Ovary (tissue), 7 donors: ENCODE measurements at regions not wholly inside any gene's neighbourhood (a gene's known extent, or its start where the extent isn't known, plus 50 kb on each side); places are given as distances from the start of the nearest gene placed in this dataset.

Experiments used
- DNase-seq, 5 donors: peaks; one replicate each; pipeline ENCODE4 v3.0.0-alpha.2; 2019 to 2020
- H3K27ac ChIP-seq, 2 donors: fragments of 200-600 bp; one replicate each; pipeline versions ENCODE4 v1.5.1 to v1.8.0; 2019 to 2022
- H3K27me3 ChIP-seq: fragments of 200-600 bp; one replicate; pipeline ENCODE4 v1.8.0; 2022
- H3K36me3 ChIP-seq: fragments of 200-600 bp; sonication (generic); one replicate; pipeline ENCODE4 v1.5.1; 2019
- H3K4me1 ChIP-seq: one replicate; pipeline ENCODE4 v1.8.1; 2013; ENCODE audit warnings: mild to moderate bottlenecking, moderate library complexity; ENCODE audit not compliant: insufficient read depth
- H3K4me3 ChIP-seq: fragments of 200-600 bp; sonication (generic); one replicate; pipeline ENCODE4 v1.5.1; 2017
- H3K9me3 ChIP-seq, 2 donors: fragments of 200-600 bp in 1 of 2; sonication (generic) in 1 of 2; one replicate each; pipeline versions ENCODE4 v1.5.1 to v1.8.1; 2013 to 2019; ENCODE audit warnings: mild to moderate bottlenecking in 1 of 2, moderate library complexity in 1 of 2
- EP300 ChIP-seq: sonication (generic); formaldehyde crosslinking; IDR thresholded peaks from one replicate; pipeline ENCODE4 v1.6.1; 2017; ENCODE audit warnings: antibody characterized with exemption
- POLR2A ChIP-seq: fragments of 450-650 bp; IDR thresholded peaks from one replicate; pipeline ENCODE4 v1.6.1; 2017; ENCODE audit warnings: antibody characterized with exemption, mild to moderate bottlenecking, moderate library complexity
- WGBS, 3 donors: extraction: QIAGEN DNeasy Blood & Tissue Kit in 1 of 3; methylation state at CpG; one replicate each; pipeline versions ENCODE4 v1.1.5 to v1.1.7; 2013 to 2017; 5-methylcytosine and 5-hydroxymethylcytosine counted together
- intact Hi-C, 4 donors: fragments of 100-400 bp; cut with DNase I; formaldehyde crosslinking; loops; one replicate each; pipeline versions ENCODE4 v1.11.0 to v1.15.1; 2022 to 2023
- TF ChIP-seq, protein P1 (sequence below), 3 donors: fragments of 450-650 bp in 2 of 3; fragments of 200-600 bp in 1 of 3; IDR thresholded peaks; one replicate each; pipeline versions ENCODE4 v1.5.1 to v1.8.0; 2016 to 2022; ENCODE audit warnings: antibody characterized with exemption in 3 of 3, mild to moderate bottlenecking in 1 of 3
- donor health status: DM: no; HTN: no; CAD: no; lungs with moderate emphysema.
- donor health status: DM: no; HTN: no; CAD: no.
- donor health status: Bipolar disorder and iron deficiency.
- donor health status: DM: no; HTN: no; CAD: no.
- donor health status: DM: yes; HTN: yes; CAD: no.

DNA sequence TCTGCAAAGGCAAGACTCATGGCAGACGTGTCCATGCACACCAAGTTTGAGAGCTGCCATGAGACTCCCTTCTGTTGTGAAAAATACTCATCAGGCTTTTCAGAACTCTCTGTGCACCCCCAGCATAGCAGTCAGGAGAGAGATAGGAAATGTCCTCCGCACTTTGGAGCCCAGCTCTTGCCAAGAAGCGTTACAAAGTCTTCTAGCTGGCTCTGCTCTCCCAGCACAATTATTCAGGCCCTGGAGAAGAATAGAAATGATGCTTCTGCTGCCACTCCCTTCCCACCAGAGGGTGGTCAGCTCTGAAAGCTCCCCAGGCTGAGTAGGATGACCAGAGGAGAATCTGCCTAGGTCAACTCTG is 594.4 kb upstream of the ID2 start:
- Histone ChIP-seq H3K36me3 (no peaks in the 10 kb centered on the region), H3K27me3 (no peaks in the 10 kb centered on the region), H3K9me3 (no peaks in the 10 kb centered on the region), H3K4me1 (no peaks in the 10 kb centered on the region), H3K4me3 (no peak overlapping the region), H3K27ac (no peak overlapping the region)
- TF ChIP-seq, protein P1, sequence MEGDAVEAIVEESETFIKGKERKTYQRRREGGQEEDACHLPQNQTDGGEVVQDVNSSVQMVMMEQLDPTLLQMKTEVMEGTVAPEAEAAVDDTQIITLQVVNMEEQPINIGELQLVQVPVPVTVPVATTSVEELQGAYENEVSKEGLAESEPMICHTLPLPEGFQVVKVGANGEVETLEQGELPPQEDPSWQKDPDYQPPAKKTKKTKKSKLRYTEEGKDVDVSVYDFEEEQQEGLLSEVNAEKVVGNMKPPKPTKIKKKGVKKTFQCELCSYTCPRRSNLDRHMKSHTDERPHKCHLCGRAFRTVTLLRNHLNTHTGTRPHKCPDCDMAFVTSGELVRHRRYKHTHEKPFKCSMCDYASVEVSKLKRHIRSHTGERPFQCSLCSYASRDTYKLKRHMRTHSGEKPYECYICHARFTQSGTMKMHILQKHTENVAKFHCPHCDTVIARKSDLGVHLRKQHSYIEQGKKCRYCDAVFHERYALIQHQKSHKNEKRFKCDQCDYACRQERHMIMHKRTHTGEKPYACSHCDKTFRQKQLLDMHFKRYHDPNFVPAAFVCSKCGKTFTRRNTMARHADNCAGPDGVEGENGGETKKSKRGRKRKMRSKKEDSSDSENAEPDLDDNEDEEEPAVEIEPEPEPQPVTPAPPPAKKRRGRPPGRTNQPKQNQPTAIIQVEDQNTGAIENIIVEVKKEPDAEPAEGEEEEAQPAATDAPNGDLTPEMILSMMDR (IDR thresholded peaks at IDR 0.05), result no peak
- no peak for TF ChIP-seq EP300
- no peak for TF ChIP-seq POLR2A
- no peak for DNase-seq
- 85 to 93% (median 87%) methylated on average over 3 of the region's 3 CpGs for WGBS, 3 donors
- intact Hi-C loops, result no loop called here

DNA sequence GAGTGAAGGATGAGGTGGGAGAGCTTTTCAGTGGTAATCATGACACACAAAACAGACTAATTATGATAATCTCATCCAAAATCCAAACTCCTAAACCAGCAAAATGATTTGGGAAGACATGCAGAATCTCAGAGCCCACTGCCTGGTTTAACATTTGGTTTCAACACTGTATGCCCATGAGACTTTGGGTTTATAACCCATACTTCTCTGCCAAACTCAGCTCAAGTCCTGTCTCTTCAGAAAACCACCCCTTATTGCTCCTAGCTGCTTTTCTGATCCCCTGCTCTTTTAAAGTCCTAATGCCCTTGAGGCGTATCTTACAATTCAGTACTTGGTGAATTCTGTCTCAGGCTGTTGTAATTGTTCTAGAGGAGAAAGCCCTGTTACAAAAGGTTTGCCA is 593.0 kb upstream of the ID2 start:
- intact Hi-C loops, result no loop called here
- 95 to 100% (median 96%) methylated on average over 1 of the region's 1 CpG for WGBS, 3 donors
- no peaks in the 10 kb centered on the region for H3K9me3 ChIP-seq
- H3K36me3 ChIP-seq, result no peaks in the 10 kb centered on the region
- DNase-seq, result no peak
- H3K27me3 ChIP-seq, result no peaks in the 10 kb centered on the region
- H3K27ac ChIP-seq, result no peak overlapping the region
- TF ChIP-seq, protein P1 (IDR thresholded peaks at IDR 0.05), result no peak
- TF ChIP-seq EP300, result no peak
- no peak for TF ChIP-seq POLR2A
- no peak overlapping the region for H3K4me3 ChIP-seq
- no peaks in the 10 kb centered on the region for H3K4me1 ChIP-seq

GRCh38 chr2:8089596-8089995 is 592.3 kb upstream of the ID2 start:
- TF ChIP-seq POLR2A, result no peak
- TF ChIP-seq, protein P1 (IDR thresholded peaks at IDR 0.05), result no peak
- no peak for TF ChIP-seq EP300
- Histone ChIP-seq H3K27me3 (no peaks in the 10 kb centered on the region), H3K4me1 (no peaks in the 10 kb centered on the region), H3K36me3 (no peaks in the 10 kb centered on the region), H3K4me3 (no peak overlapping the region), H3K27ac (no peak overlapping the region), H3K9me3 (no peaks in the 10 kb centered on the region)
- intact Hi-C loops, result no loop called here
- 56 to 70% (median 56%) methylated on average over 7 of the region's 7 CpGs for WGBS, 3 donors
- DNase-seq, result no peak

DNA sequence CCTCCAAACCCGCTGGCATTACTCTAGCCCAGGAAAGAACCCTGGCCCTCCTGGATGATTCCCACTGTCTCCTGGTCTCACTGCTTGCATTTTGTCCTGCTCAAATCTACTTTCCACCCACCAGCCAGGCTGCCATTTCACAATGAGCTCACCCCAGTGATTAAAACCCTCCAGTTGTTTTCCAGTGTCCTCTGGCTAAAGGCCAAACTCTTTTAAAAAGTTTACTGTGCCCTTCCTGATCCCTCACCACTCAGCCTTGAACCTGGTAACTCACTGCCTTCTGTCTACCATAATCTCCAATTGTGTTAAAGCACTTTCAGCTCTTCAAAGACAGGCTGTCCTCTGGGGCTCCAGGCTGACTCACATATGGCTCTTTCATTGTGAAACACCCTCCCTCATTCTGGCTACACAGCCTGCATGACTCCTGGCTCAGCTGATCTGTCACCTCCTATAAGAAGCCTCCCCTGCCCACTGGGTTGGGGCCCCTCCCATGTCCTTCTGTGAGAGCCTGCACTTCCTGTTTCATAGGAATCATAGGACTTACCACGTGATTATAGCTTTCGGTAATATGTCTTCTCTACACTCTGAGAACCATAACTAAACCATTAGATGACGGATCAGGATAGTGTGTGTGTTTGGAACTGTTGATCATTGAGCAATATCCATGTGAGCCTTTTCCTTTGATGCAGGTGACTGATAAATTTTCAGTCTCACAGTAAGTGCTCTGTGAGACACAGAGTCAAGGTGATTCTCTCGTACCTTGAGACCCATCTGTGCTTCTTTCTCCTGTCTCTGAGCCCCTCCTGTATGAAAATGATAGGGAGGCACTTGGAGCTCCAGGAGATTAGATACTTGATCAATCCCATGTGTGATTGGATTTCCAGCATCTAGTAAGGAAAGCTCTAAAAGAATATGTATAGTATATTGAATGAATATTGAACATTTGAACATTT is 590.8 kb upstream of the ID2 start:
- intact Hi-C loops, result no loop called here
- peak; percentile 41 to 83 (median 66) for DNase-seq
- TF ChIP-seq, protein P1 (IDR thresholded peaks at IDR 0.05), result no peak
- TF ChIP-seq EP300 (no peak), POLR2A (no peak)
- peak overlapping the region in 1 of 2 donors; percentile 25 for H3K27ac ChIP-seq
- H3K27me3 ChIP-seq, result no peaks in the 10 kb centered on the region
- H3K9me3 ChIP-seq, result no peaks in the 10 kb centered on the region
- H3K4me3 ChIP-seq, result no peak overlapping the region
- no peaks in the 10 kb centered on the region for H3K36me3 ChIP-seq
- WGBS, 3 donors, result 79 to 85% (median 82%) methylated on average over 5 of the region's 5 CpGs
- H3K4me1 ChIP-seq, result no peaks in the 10 kb centered on the region
